HepG2 (cell line): ENCODE measurements at regions not wholly inside any gene's neighbourhood (a gene's known extent, or its start where the extent isn't known, plus 50 kb on each side); places are given as distances from the start of the nearest gene placed in this dataset.

Experiments used
- ATAC-seq: fragments of 200-7000 bp; cut with Tn5 transposase; 3 replicates; pipeline ENCODE4 v1.9.1; 2020; ENCODE audit warnings: mild to moderate bottlenecking, moderate library complexity
- BruUV-seq: library from RNA; stranded (reverse); fragments of 400-500 nt; replicated peaks from 2 replicates; lab custom pipeline; 2021; lab: Mats Ljungman, UMichigan
- CTCF ChIA-PET: fragments of 300-600 bp; formaldehyde crosslinking; extraction: SDS; loops from one replicate; lab custom pipeline; 2021; ENCODE audit warnings: low total read pairs, inconsistent platforms, low intra/inter-chr PET ratio; lab: Yijun Ruan, JAX
- POLR2A ChIA-PET: fragments of 350-600 bp; sonication (Branson Sonifier 250); formaldehyde crosslinking; loops from one replicate; lab custom pipeline; 2020; ENCODE audit warnings: antibody characterized with exemption, inconsistent platforms; lab: Yijun Ruan, JAX
- DNase-seq: peaks from one replicate; pipeline ENCODE4 v3.0.0-alpha.2; 2015; ENCODE audit warnings: low spot score
- FAIRE-seq: peaks from 3 replicates; lab custom pipeline; 2011; peaks lifted over from hg19 to GRCh38; lab: Jason Lieb, UNC
- H2AFZ ChIP-seq: one replicate; pipeline ENCODE4 v1.6.1; 2011; ENCODE audit warnings: low read length, inconsistent platforms
- H3K27ac ChIP-seq: fragments of 300-600 bp; 3 replicates; pipeline ENCODE4 v1.8.0; 2011; ENCODE audit warnings: mixed run types, mild to moderate bottlenecking, mixed read lengths, low read length, inconsistent platforms; ENCODE audit not compliant: insufficient read depth; ENCODE audit errors: extremely low read length
- H3K27me3 ChIP-seq, 2 experiments: fragments of 200-600 bp in 1 of 2; 2 replicates in 1 of 2; 3 replicates in 1 of 2; pipeline versions ENCODE4 v1.6.0 to v1.8.0; 2011; ENCODE audit warnings: low read length in 2 of 2, mild to moderate bottlenecking in 2 of 2, moderate library complexity in 2 of 2, inconsistent platforms in 1 of 2; ENCODE audit not compliant: insufficient read depth in 2 of 2, control insufficient read depth in 1 of 2
- H3K36me3 ChIP-seq, 2 experiments: fragments of 200-600 bp in 1 of 2; replicated peaks in 1 of 2; 2 replicates in 1 of 2; 3 replicates in 1 of 2; pipeline versions ENCODE4 v1.5.1 to v1.8.0; 2011; ENCODE audit warnings: low read length in 2 of 2, inconsistent platforms in 1 of 2; ENCODE audit not compliant: insufficient read depth in 2 of 2, control insufficient read depth in 1 of 2
- H3K4me1 ChIP-seq: 2 replicates; pipeline ENCODE4 v1.5.1; 2012; ENCODE audit warnings: low read length, inconsistent platforms; ENCODE audit not compliant: insufficient read depth
- H3K4me2 ChIP-seq: 2 replicates; pipeline ENCODE4 v1.6.0; 2011; ENCODE audit warnings: low read depth, low read length, inconsistent platforms
- H3K4me3 ChIP-seq, 3 experiments: fragments of 200-600 bp in 1 of 3; sonication (generic), shearing (Covaris generic) in 1 of 3; replicated peaks in 1 of 3; 2 replicates each; pipeline ENCODE4 v1.5.1; 2011 to 2016; ENCODE audit warnings: low read length in 3 of 3, inconsistent platforms in 2 of 3, low read depth in 2 of 3, mild to moderate bottlenecking in 2 of 3, control low read depth in 1 of 3, mixed read lengths in 1 of 3; ENCODE audit not compliant: insufficient read depth in 1 of 3
- H3K79me2 ChIP-seq: one replicate; pipeline ENCODE4 v1.6.1; 2011; ENCODE audit warnings: low read length, inconsistent platforms; ENCODE audit not compliant: insufficient read depth
- H3K9ac ChIP-seq: 2 replicates; pipeline ENCODE4 v1.6.0; 2011; ENCODE audit warnings: mild to moderate bottlenecking, low read depth, low read length, inconsistent platforms; ENCODE audit not compliant: insufficient read depth
- H3K9me3 ChIP-seq: 2 replicates; pipeline ENCODE4 v1.5.1; 2012; ENCODE audit warnings: mild to moderate bottlenecking, low read length
- H4K20me1 ChIP-seq: 2 replicates; pipeline ENCODE4 v1.6.0; 2011; ENCODE audit warnings: inconsistent platforms, mild to moderate bottlenecking, low read length, moderate library complexity; ENCODE audit not compliant: insufficient read depth
- XRCC5 ChIP-seq: fragments of 200-400 bp; formaldehyde crosslinking; optimal IDR thresholded peaks from 2 replicates; pipeline ENCODE3; 2017; ENCODE audit warnings: mild to moderate bottlenecking, low read length
- WGBS: methylation state at CpG from one replicate; pipeline ENCODE4 v1.1.6; 2017; ENCODE audit warnings: low lambda C conversion rate; 5-methylcytosine and 5-hydroxymethylcytosine counted together
- in situ Hi-C: cut with HindIII; loops from 2 replicates; pipeline ENCODE4 v1.10.0; 2017; ENCODE audit warnings: low pct_unique_long_range_greater_than_20kb; ENCODE audit not compliant: extremely low pct_ligation_motif_present
- intact Hi-C: fragments of 100-400 bp; cut with micrococcal nuclease; formaldehyde crosslinking; loops from one replicate; pipeline ENCODE4 v1.10.0; 2022; ENCODE audit not compliant: unreplicated experiment
- TF ChIP-seq, protein P1 (sequence below): sonication (generic); formaldehyde crosslinking; IDR thresholded peaks from 2 replicates; pipeline ENCODE4 v1.5.0; 2020; ENCODE audit warnings: mild to moderate bottlenecking, missing genetic modification reagents, borderline replicate concordance
- TF ChIP-seq, protein P2 (sequence below): sonication (generic); formaldehyde crosslinking; IDR thresholded peaks from 2 replicates; pipeline ENCODE4 v1.8.1; 2023; ENCODE audit warnings: mild to moderate bottlenecking, missing genetic modification reagents, borderline replicate concordance
- TF ChIP-seq, protein P3 (sequence below): sonication (generic); formaldehyde crosslinking; IDR thresholded peaks from 2 replicates; pipeline ENCODE4 v1.4.0; 2020; ENCODE audit warnings: missing genetic modification reagents
- TF ChIP-seq, protein P4 (sequence below): sonication (generic); formaldehyde crosslinking; IDR thresholded peaks from one replicate; pipeline ENCODE4 v1.5.1; 2020; ENCODE audit warnings: mild to moderate bottlenecking, missing genetic modification reagents; ENCODE audit errors: not compliant biosample characterization

DNA sequence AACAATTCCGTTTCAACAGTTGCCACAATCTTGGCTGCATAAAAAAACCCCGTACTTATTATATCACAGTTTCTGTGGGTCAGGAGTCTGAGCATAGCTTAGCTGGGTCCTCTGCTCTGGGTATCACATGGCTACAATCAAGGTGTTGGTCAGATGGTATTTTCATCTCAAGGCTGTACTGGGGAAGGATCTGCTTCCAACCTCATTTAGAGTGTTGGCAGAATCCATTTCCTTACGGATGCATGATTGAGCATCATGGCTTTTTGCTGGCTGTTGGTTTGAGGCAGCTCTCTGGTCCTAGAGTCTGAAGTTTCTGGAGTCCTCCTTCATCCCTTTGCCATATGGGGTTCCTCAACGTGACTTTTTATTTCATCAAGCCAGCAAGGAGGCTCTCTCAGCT lies 177.0 kb downstream of the HAPSTR1 start:
- Histone ChIP-seq H3K4me2 (no peak overlapping the region), H4K20me1 (no peaks in the 10 kb centered on the region), H3K36me3 (no peaks in the 10 kb centered on the region), H3K4me1 (no peaks in the 10 kb centered on the region), H2AFZ (no peak overlapping the region), H3K79me2 (no peaks in the 10 kb centered on the region), H3K9ac (no peak overlapping the region), H3K27me3 (peaks cover 2 to 15% of the 10 kb centered on the region in 2 experiments; a peak in 4 of 5 replicates), H3K9me3 (no peaks in the 10 kb centered on the region), H3K27ac (no peak overlapping the region), H3K4me3 (no peak overlapping the region)
- ChIA-PET POLR2A (no interaction called here), CTCF (no interaction called here)
- FAIRE-seq = no peak
- no TSS peak for BruUV-seq
- 0% methylated on average over 4 of the region's 4 CpGs for WGBS
- DNase-seq = no peak
- intact Hi-C loops = no loop called here
- in situ Hi-C loops = no loop called here
- ATAC-seq = no peak
- TF ChIP-seq, protein P1, sequence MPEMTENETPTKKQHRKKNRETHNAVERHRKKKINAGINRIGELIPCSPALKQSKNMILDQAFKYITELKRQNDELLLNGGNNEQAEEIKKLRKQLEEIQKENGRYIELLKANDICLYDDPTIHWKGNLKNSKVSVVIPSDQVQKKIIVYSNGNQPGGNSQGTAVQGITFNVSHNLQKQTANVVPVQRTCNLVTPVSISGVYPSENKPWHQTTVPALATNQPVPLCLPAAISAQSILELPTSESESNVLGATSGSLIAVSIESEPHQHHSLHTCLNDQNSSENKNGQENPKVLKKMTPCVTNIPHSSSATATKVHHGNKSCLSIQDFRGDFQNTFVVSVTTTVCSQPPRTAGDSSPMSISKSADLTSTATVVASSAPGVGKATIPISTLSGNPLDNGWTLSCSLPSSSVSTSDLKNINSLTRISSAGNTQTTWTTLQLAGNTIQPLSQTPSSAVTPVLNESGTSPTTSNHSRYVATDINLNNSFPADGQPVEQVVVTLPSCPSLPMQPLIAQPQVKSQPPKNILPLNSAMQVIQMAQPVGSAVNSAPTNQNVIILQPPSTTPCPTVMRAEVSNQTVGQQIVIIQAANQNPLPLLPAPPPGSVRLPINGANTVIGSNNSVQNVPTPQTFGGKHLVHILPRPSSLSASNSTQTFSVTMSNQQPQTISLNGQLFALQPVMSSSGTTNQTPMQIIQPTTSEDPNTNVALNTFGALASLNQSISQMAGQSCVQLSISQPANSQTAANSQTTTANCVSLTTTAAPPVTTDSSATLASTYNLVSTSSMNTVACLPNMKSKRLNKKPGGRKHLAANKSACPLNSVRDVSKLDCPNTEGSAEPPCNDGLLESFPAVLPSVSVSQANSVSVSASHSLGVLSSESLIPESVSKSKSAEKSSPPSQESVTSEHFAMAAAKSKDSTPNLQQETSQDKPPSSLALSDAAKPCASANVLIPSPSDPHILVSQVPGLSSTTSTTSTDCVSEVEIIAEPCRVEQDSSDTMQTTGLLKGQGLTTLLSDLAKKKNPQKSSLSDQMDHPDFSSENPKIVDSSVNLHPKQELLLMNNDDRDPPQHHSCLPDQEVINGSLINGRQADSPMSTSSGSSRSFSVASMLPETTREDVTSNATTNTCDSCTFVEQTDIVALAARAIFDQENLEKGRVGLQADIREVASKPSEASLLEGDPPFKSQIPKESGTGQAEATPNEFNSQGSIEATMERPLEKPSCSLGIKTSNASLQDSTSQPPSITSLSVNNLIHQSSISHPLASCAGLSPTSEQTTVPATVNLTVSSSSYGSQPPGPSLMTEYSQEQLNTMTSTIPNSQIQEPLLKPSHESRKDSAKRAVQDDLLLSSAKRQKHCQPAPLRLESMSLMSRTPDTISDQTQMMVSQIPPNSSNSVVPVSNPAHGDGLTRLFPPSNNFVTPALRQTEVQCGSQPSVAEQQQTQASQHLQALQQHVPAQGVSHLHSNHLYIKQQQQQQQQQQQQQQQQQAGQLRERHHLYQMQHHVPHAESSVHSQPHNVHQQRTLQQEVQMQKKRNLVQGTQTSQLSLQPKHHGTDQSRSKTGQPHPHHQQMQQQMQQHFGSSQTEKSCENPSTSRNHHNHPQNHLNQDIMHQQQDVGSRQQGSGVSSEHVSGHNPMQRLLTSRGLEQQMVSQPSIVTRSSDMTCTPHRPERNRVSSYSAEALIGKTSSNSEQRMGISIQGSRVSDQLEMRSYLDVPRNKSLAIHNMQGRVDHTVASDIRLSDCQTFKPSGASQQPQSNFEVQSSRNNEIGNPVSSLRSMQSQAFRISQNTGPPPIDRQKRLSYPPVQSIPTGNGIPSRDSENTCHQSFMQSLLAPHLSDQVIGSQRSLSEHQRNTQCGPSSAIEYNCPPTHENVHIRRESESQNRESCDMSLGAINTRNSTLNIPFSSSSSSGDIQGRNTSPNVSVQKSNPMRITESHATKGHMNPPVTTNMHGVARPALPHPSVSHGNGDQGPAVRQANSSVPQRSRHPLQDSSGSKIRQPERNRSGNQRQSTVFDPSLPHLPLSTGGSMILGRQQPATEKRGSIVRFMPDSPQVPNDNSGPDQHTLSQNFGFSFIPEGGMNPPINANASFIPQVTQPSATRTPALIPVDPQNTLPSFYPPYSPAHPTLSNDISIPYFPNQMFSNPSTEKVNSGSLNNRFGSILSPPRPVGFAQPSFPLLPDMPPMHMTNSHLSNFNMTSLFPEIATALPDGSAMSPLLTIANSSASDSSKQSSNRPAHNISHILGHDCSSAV = no peak
- TF ChIP-seq, protein P2, sequence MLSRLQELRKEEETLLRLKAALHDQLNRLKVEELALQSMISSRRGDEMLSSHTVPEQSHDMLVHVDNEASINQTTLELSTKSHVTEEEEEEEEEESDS (CRISPR knock-in tag) = no peak
- TF ChIP-seq, protein P3, sequence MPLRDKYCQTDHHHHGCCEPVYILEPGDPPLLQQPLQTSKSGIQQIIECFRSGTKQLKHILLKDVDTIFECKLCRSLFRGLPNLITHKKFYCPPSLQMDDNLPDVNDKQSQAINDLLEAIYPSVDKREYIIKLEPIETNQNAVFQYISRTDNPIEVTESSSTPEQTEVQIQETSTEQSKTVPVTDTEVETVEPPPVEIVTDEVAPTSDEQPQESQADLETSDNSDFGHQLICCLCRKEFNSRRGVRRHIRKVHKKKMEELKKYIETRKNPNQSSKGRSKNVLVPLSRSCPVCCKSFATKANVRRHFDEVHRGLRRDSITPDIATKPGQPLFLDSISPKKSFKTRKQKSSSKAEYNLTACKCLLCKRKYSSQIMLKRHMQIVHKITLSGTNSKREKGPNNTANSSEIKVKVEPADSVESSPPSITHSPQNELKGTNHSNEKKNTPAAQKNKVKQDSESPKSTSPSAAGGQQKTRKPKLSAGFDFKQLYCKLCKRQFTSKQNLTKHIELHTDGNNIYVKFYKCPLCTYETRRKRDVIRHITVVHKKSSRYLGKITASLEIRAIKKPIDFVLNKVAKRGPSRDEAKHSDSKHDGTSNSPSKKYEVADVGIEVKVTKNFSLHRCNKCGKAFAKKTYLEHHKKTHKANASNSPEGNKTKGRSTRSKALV (CRISPR knock-in tag) = no peak
- no peak for TF ChIP-seq XRCC5
- TF ChIP-seq, protein P4, sequence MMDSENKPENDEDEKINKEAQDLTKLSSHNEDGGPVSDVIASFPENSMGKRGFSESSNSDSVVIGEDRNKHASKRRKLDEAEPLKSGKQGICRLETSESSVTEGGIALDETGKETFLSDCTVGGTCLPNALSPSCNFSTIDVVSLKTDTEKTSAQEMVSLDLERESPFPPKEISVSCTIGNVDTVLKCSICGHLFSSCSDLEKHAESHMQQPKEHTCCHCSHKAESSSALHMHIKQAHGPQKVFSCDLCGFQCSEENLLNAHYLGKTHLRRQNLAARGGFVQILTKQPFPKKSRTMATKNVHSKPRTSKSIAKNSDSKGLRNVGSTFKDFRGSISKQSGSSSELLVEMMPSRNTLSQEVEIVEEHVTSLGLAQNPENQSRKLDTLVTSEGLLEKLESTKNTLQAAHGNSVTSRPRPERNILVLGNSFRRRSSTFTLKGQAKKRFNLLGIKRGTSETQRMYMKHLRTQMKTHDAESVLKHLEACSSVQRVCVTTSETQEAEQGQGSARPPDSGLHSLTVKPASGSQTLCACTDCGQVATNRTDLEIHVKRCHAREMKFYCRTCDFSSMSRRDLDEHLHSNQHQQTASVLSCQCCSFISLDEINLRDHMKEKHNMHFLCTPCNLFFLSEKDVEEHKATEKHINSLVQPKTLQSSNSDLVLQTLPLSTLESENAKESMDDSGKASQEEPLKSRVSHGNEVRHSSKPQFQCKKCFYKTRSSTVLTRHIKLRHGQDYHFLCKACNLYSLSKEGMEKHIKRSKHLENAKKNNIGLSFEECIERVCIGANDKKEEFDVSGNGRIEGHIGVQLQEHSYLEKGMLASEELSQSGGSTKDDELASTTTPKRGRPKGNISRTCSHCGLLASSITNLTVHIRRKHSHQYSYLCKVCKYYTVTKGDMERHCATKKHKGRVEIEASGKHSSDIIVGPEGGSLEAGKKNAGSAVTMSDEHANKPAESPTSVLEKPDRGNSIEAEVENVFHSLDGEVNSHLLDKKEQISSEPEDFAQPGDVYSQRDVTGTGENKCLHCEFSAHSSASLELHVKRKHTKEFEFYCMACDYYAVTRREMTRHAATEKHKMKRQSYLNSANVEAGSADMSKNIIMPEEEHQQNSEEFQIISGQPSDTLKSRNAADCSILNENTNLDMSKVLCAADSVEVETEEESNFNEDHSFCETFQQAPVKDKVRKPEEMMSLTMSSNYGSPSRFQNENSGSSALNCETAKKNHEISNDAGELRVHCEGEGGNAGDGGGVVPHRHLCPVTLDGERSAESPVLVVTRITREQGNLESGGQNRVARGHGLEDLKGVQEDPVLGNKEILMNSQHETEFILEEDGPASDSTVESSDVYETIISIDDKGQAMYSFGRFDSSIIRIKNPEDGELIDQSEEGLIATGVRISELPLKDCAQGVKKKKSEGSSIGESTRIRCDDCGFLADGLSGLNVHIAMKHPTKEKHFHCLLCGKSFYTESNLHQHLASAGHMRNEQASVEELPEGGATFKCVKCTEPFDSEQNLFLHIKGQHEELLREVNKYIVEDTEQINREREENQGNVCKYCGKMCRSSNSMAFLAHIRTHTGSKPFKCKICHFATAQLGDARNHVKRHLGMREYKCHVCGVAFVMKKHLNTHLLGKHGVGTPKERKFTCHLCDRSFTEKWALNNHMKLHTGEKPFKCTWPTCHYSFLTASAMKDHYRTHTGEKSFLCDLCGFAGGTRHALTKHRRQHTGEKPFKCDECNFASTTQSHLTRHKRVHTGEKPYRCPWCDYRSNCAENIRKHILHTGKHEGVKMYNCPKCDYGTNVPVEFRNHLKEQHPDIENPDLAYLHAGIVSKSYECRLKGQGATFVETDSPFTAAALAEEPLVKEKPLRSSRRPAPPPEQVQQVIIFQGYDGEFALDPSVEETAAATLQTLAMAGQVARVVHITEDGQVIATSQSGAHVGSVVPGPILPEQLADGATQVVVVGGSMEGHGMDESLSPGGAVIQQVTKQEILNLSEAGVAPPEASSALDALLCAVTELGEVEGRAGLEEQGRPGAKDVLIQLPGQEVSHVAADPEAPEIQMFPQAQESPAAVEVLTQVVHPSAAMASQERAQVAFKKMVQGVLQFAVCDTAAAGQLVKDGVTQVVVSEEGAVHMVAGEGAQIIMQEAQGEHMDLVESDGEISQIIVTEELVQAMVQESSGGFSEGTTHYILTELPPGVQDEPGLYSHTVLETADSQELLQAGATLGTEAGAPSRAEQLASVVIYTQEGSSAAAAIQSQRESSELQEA (CRISPR knock-in tag) = no peak
